Activated CD4-positive, alpha-beta T cell treated with anti-CD3 and anti-CD28 coated beads for 4 hours (primary cell): ENCODE measurements at regions not wholly inside any gene's neighbourhood (a gene's known extent, or its start where the extent isn't known, plus 50 kb on each side); places are given as distances from the start of the nearest gene placed in this dataset.
"Not testable (repeated sequence)": the region's sequence is repeated elsewhere in the genome, so short reads cannot be mapped to it uniquely, and the experiment has no call there.

ENCODE experiments used
- DNase-seq, 2 donors: peaks; one replicate each; pipeline ENCODE4 v3.0.0-alpha.2; 2020

- DNase-seq = no peak
Measured at GRCh38 chr20:51305316-51306052, 237.0 kb downstream of the NFATC2 start.

- no peak for DNase-seq
Measured at GRCh38 chr20:51303731-51304670, 238.5 kb downstream of the NFATC2 start.

GRCh38 chr20:51301026-51301425, 241.5 kb downstream of the NFATC2 start:
- no peak for DNase-seq

GRCh38 chr20:51300104-51300503, 242.4 kb downstream of the NFATC2 start:
- DNase-seq = no peak

- no peak for DNase-seq
Measured at GRCh38 chr20:51299413-51299812, 243.1 kb downstream of the NFATC2 start.

- no peak for DNase-seq
Measured at GRCh38 chr20:51298141-51298749, 244.3 kb downstream of the NFATC2 start.

GRCh38 chr20:51287628-51288413, 254.7 kb downstream of the NFATC2 start:
- DNase-seq = no peak

- DNase-seq = no peak
Measured at GRCh38 chr20:51286758-51287157, 255.8 kb downstream of the NFATC2 start.

GRCh38 chr20:51285684-51286083, 256.8 kb downstream of the NFATC2 start:
- no peak for DNase-seq

GRCh38 chr20:51284871-51285270, 257.6 kb downstream of the NFATC2 start:
- no peak for DNase-seq

- DNase-seq = no peak
Measured at GRCh38 chr20:51284176-51284575, 258.3 kb downstream of the NFATC2 start.

GRCh38 chr20:51281521-51281920, 258.6 kb upstream of the KCNG1 start:
- DNase-seq = no peak

GRCh38 chr20:51280047-51280446, 257.1 kb upstream of the KCNG1 start:
- no peak for DNase-seq

- DNase-seq = no peak
Measured at GRCh38 chr20:51277961-51278360, 255.1 kb upstream of the KCNG1 start.

- DNase-seq = no peak
Measured at GRCh38 chr20:51276296-51276695, 253.4 kb upstream of the KCNG1 start.

- DNase-seq = no peak
Measured at GRCh38 chr20:51275826-51276225, 252.9 kb upstream of the KCNG1 start.

- no peak for DNase-seq
Measured at GRCh38 chr20:51275181-51275580, 252.3 kb upstream of the KCNG1 start.

- DNase-seq = no peak
Measured at GRCh38 chr20:51272401-51272800, 249.5 kb upstream of the KCNG1 start.

GRCh38 chr20:51271931-51272330, 249.0 kb upstream of the KCNG1 start:
- no peak for DNase-seq

- DNase-seq = not testable (repeated sequence)
Measured at GRCh38 chr20:51271289-51271688, 248.4 kb upstream of the KCNG1 start.

- DNase-seq = no peak
Measured at GRCh38 chr20:51269671-51270070, 246.8 kb upstream of the KCNG1 start.

- no peak for DNase-seq
Measured at GRCh38 chr20:51267679-51268078, 244.8 kb upstream of the KCNG1 start.

- DNase-seq = no peak
Measured at GRCh38 chr20:51266353-51266752, 243.4 kb upstream of the KCNG1 start.
